Smooth muscle cell (in vitro differentiated cells): ENCODE measurements at regions not wholly inside any gene's neighbourhood (a gene's known extent, or its start where the extent isn't known, plus 50 kb on each side); places are given as distances from the start of the nearest gene placed in this dataset.

Experiments used
- DNase-seq: peaks from one replicate; lab custom pipeline; 2025; ENCODE audit not compliant: unreplicated experiment; lab: John Stamatoyannopoulos, UW
- H2AFZ ChIP-seq: fragments of 200-600 bp; sonication (generic); 2 replicates; pipeline ENCODE4 v1.6.0; 2016; ENCODE audit warnings: antibody characterized with exemption, low read depth, mild to moderate bottlenecking
- H3F3A ChIP-seq: fragments of 200-600 bp; sonication (generic); 2 replicates; pipeline ENCODE4 v1.6.0; 2017; ENCODE audit warnings: antibody characterized with exemption, low read depth
- H3K27ac ChIP-seq: fragments of 200-600 bp; sonication (generic); 2 replicates; pipeline ENCODE4 v1.5.1; 2016; ENCODE audit warnings: low read depth, mild to moderate bottlenecking
- H3K27me3 ChIP-seq: fragments of 200-600 bp; sonication (generic); 2 replicates; pipeline ENCODE4 v1.6.1; 2016; ENCODE audit warnings: low read depth, mild to moderate bottlenecking
- H3K36me3 ChIP-seq: fragments of 200-600 bp; sonication (generic); 2 replicates; pipeline ENCODE4 v1.5.1; 2016; ENCODE audit warnings: low read depth
- H3K4me1 ChIP-seq: fragments of 200-600 bp; sonication (generic); 2 replicates; pipeline ENCODE4 v1.5.1; 2016; ENCODE audit warnings: low read depth
- H3K4me2 ChIP-seq: fragments of 200-600 bp; sonication (generic); 2 replicates; pipeline ENCODE4 v1.6.0; 2016; ENCODE audit warnings: mild to moderate bottlenecking
- H3K4me3 ChIP-seq: fragments of 200-600 bp; sonication (generic); 2 replicates; pipeline ENCODE4 v1.5.1; 2016; ENCODE audit warnings: mild to moderate bottlenecking
- H3K79me2 ChIP-seq: fragments of 200-600 bp; sonication (generic); 2 replicates; pipeline ENCODE4 v1.6.0; 2016; ENCODE audit warnings: low read depth, mild to moderate bottlenecking
- H3K9ac ChIP-seq: fragments of 200-600 bp; sonication (generic); 2 replicates; pipeline ENCODE4 v1.6.0; 2016; ENCODE audit warnings: low read depth
- H3K9me3 ChIP-seq: fragments of 200-600 bp; sonication (generic); replicated peaks from 2 replicates; pipeline ENCODE4 v1.5.1; 2016; ENCODE audit warnings: low read depth
- H4K20me1 ChIP-seq: fragments of 200-600 bp; sonication (generic); 2 replicates; pipeline ENCODE4 v1.6.0; 2016; ENCODE audit warnings: low read depth
- WGBS: methylation state at CpG from one replicate; pipeline ENCODE4 v1.1.7; 2016; ENCODE audit warnings: low lambda C conversion rate; 5-methylcytosine and 5-hydroxymethylcytosine counted together
- TF ChIP-seq, protein P1 (sequence below): fragments of 200-600 bp; sonication (generic); IDR thresholded peaks from 2 replicates; pipeline ENCODE4 v1.5.1; 2017; ENCODE audit warnings: borderline replicate concordance, mild to moderate bottlenecking, antibody characterized with exemption; ENCODE audit not compliant: insufficient read depth, poor library complexity, severe bottlenecking

DNA sequence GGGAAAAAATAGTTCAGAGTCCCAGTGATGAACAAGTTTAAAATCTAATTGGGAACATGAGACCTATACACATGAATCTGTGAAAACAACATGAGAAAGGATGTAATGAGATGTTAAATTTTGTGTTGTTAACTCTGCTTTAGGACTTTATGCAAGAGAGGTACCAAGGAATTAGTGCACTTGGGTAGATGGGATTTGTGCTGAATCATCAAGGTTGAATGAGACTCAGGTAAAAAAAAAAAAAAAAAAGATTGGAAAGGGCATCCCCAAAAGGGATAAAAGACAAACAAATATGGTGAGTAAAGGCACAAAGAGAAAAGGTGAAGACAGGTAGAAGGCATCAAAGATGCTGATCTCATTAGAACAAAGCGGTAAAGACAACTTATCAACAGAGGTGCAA, 644.4 kb downstream of the CBLN4 start:
- no peak overlapping the region for H3K4me3 ChIP-seq
- no peak overlapping the region for H3K9ac ChIP-seq
- no peak overlapping the region for H2AFZ ChIP-seq
- H3F3A ChIP-seq: no peaks in the 10 kb centered on the region
- H3K27ac ChIP-seq: no peak overlapping the region
- H3K4me2 ChIP-seq: no peak overlapping the region
- TF ChIP-seq, protein P1, sequence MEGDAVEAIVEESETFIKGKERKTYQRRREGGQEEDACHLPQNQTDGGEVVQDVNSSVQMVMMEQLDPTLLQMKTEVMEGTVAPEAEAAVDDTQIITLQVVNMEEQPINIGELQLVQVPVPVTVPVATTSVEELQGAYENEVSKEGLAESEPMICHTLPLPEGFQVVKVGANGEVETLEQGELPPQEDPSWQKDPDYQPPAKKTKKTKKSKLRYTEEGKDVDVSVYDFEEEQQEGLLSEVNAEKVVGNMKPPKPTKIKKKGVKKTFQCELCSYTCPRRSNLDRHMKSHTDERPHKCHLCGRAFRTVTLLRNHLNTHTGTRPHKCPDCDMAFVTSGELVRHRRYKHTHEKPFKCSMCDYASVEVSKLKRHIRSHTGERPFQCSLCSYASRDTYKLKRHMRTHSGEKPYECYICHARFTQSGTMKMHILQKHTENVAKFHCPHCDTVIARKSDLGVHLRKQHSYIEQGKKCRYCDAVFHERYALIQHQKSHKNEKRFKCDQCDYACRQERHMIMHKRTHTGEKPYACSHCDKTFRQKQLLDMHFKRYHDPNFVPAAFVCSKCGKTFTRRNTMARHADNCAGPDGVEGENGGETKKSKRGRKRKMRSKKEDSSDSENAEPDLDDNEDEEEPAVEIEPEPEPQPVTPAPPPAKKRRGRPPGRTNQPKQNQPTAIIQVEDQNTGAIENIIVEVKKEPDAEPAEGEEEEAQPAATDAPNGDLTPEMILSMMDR: no peak
- no peak for DNase-seq
- WGBS: 95% methylated on average over 1 of the region's 1 CpG
- H3K9me3 ChIP-seq: no peaks in the 10 kb centered on the region
- H3K4me1 ChIP-seq: no peaks in the 10 kb centered on the region
- H3K79me2 ChIP-seq: no peaks in the 10 kb centered on the region
- no peaks in the 10 kb centered on the region for H4K20me1 ChIP-seq
- no peaks in the 10 kb centered on the region for H3K36me3 ChIP-seq
- H3K27me3 ChIP-seq: no peaks in the 10 kb centered on the region

DNA sequence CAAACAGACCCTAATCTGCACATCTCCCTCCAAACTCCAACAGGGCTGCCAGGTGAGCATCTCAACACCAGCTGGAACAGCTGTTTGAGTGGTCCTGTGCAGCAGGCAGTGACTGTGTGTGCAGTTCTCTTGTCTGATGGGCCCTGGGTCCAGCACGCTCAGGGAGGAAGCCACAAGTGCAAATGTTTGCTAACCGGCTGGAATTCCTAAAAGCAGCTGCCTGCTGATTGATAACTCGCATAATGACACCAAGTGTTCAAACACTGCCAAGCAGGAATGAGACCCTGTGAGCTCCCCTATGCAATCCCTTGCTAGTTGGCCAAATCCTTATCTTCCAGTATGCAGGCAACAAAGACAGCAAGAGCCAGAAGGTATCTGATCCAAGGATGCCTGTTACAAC, 650.6 kb downstream of the CBLN4 start:
- H2AFZ ChIP-seq: no peak overlapping the region
- no peak overlapping the region for H3K27ac ChIP-seq
- TF ChIP-seq, protein P1: no peak
- 70% methylated on average over 3 of the region's 3 CpGs for WGBS
- no peaks in the 10 kb centered on the region for H3K27me3 ChIP-seq
- no peaks in the 10 kb centered on the region for H3K36me3 ChIP-seq
- H3K4me1 ChIP-seq: no peaks in the 10 kb centered on the region
- no peak overlapping the region for H3K4me3 ChIP-seq
- no peaks in the 10 kb centered on the region for H4K20me1 ChIP-seq
- H3K9ac ChIP-seq: no peak overlapping the region
- no peaks in the 10 kb centered on the region for H3K79me2 ChIP-seq
- no peak for DNase-seq
- no peaks in the 10 kb centered on the region for H3F3A ChIP-seq
- H3K9me3 ChIP-seq: no peaks in the 10 kb centered on the region
- H3K4me2 ChIP-seq: no peak overlapping the region

DNA sequence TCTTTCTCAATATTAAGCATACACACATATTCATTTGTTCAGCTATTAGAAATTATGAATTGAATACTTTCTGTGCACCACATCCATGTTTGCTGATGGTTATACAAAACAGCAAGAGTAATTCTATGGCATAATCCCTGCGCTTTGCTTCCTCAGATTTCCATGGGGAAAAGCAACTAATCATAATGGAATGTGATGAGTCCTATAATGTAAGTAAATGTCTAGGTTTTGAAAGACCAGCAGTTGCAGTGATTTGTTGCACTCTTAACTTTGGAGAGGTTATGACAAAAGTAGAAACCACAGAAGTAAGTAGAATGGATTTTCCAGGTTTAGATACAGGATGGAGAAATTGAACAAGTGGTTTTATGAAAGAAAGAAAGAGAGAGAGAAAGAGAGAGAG, 652.1 kb downstream of the CBLN4 start:
- H4K20me1 ChIP-seq: no peaks in the 10 kb centered on the region
- no peaks in the 10 kb centered on the region for H3F3A ChIP-seq
- H3K4me1 ChIP-seq: no peaks in the 10 kb centered on the region
- no peak overlapping the region for H3K4me2 ChIP-seq
- no peak overlapping the region for H2AFZ ChIP-seq
- 59% methylated on average over 1 of the region's 1 CpG for WGBS
- no peaks in the 10 kb centered on the region for H3K79me2 ChIP-seq
- H3K9ac ChIP-seq: no peak overlapping the region
- no peak for DNase-seq
- no peak overlapping the region for H3K4me3 ChIP-seq
- H3K36me3 ChIP-seq: no peaks in the 10 kb centered on the region
- H3K9me3 ChIP-seq: no peaks in the 10 kb centered on the region
- H3K27me3 ChIP-seq: no peaks in the 10 kb centered on the region
- TF ChIP-seq, protein P1: no peak
- H3K27ac ChIP-seq: no peak overlapping the region

DNA sequence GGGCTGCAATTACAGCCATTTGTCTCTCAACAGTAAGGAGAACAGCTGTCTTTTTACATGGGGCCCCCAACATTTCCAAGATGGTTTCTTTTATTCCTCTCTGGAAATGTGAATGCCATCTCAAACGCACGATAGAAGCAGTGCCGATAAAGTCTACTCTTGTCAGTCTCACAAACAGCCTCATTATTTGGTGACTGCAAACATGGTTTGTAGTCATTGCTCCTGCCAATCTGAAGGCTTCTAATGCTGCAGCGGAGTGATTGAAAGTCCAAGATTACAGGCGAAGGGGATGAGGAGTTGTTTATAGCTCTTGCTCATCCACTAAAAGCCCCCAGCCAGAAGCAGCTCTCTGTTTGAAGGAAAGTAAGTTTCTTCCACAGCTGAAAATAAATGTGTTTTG, 657.1 kb downstream of the CBLN4 start:
- TF ChIP-seq, protein P1: no peak
- H3K36me3 ChIP-seq: no peaks in the 10 kb centered on the region
- no peak overlapping the region for H2AFZ ChIP-seq
- no peaks in the 10 kb centered on the region for H3K27me3 ChIP-seq
- DNase-seq: no peak
- no peak overlapping the region for H3K4me2 ChIP-seq
- no peak overlapping the region for H3K27ac ChIP-seq
- H3K9ac ChIP-seq: no peak overlapping the region
- WGBS: 63% methylated on average over 5 of the region's 5 CpGs
- no peak overlapping the region for H3K4me3 ChIP-seq
- H3K79me2 ChIP-seq: no peaks in the 10 kb centered on the region
- no peaks in the 10 kb centered on the region for H3K9me3 ChIP-seq
- no peaks in the 10 kb centered on the region for H3F3A ChIP-seq
- no peaks in the 10 kb centered on the region for H4K20me1 ChIP-seq
- no peaks in the 10 kb centered on the region for H3K4me1 ChIP-seq
